HEK293T (cell line): ENCODE measurements at regions not wholly inside any gene's neighbourhood (a gene's known extent, or its start where the extent isn't known, plus 50 kb on each side); places are given as distances from the start of the nearest gene placed in this dataset.

ENCODE experiments used
- CTCF ChIA-PET: fragments of 350-600 bp; formaldehyde crosslinking; extraction: SDS; loops from one replicate; lab custom pipeline; 2021; ENCODE audit warnings: antibody characterized with exemption, inconsistent platforms; lab: Yijun Ruan, JAX
- POLR2A ChIA-PET: fragments of 350-600 bp; formaldehyde crosslinking; extraction: SDS; loops from one replicate; lab custom pipeline; 2020; ENCODE audit warnings: antibody characterized with exemption, inconsistent platforms; lab: Yijun Ruan, JAX
- DNase-seq: peaks from one replicate; pipeline ENCODE4 v3.0.0; 2012; ENCODE audit warnings: mixed read lengths; ENCODE audit errors: extremely low spot score
- ARNT ChIP-seq: fragments of 450-650 bp; IDR thresholded peaks from 2 replicates; pipeline ENCODE4 v1.6.1; 2017; ENCODE audit warnings: mild to moderate bottlenecking
- BHLHE40 ChIP-seq: fragments of 450-650 bp; IDR thresholded peaks from 2 replicates; pipeline ENCODE4 v1.6.1; 2016; ENCODE audit warnings: mild to moderate bottlenecking, moderate library complexity, borderline replicate concordance
- CTBP1 ChIP-seq: fragments of 450-650 bp; IDR thresholded peaks from 2 replicates; pipeline ENCODE4 v1.6.1; 2016; ENCODE audit warnings: borderline replicate concordance
- ELF4 ChIP-seq: fragments of 450-650 bp; IDR thresholded peaks from 2 replicates; pipeline ENCODE4 v1.6.1; 2017; ENCODE audit warnings: antibody characterized with exemption
- FOXA1 ChIP-seq: fragments of 450-650 bp; IDR thresholded peaks from 2 replicates; pipeline ENCODE4 v1.6.1; 2016; ENCODE audit warnings: mild to moderate bottlenecking
- FOXK2 ChIP-seq: fragments of 450-650 bp; IDR thresholded peaks from 2 replicates; pipeline ENCODE4 v1.6.1; 2016; ENCODE audit warnings: mild to moderate bottlenecking
- FOXM1 ChIP-seq: fragments of 450-650 bp; IDR thresholded peaks from 2 replicates; pipeline ENCODE4 v1.6.1; 2017; ENCODE audit warnings: mild to moderate bottlenecking, borderline replicate concordance
- HDGF ChIP-seq: fragments of 450-650 bp; IDR thresholded peaks from 2 replicates; pipeline ENCODE4 v1.6.1; 2017; ENCODE audit warnings: antibody characterized with exemption, borderline replicate concordance
- L3MBTL2 ChIP-seq: fragments of 450-650 bp; conservative IDR thresholded peaks from 2 replicates; pipeline ENCODE4 v1.6.1; 2016; ENCODE audit warnings: mild to moderate bottlenecking
- LEF1 ChIP-seq: fragments of 450-650 bp; IDR thresholded peaks from 2 replicates; pipeline ENCODE4 v1.6.1; 2017; ENCODE audit warnings: mild to moderate bottlenecking, borderline replicate concordance
- NFRKB ChIP-seq: fragments of 450-650 bp; IDR thresholded peaks from 2 replicates; pipeline ENCODE4 v1.6.1; 2016; ENCODE audit warnings: mild to moderate bottlenecking, moderate library complexity
- PKNOX1 ChIP-seq: fragments of 450-650 bp; IDR thresholded peaks from 2 replicates; pipeline ENCODE4 v1.6.1; 2016
- SP1 ChIP-seq: fragments of 450-650 bp; IDR thresholded peaks from 2 replicates; pipeline ENCODE4 v1.6.1; 2017
- SUZ12 ChIP-seq: fragments of 450-650 bp; IDR thresholded peaks from 2 replicates; pipeline ENCODE4 v1.6.1; 2016; ENCODE audit warnings: mild to moderate bottlenecking
- TARDBP ChIP-seq: fragments of 450-650 bp; IDR thresholded peaks from 2 replicates; pipeline ENCODE4 v1.6.1; 2016
- ZNF384 ChIP-seq: fragments of 450-650 bp; IDR thresholded peaks from 2 replicates; pipeline ENCODE4 v1.6.1; 2016

- CTCF ChIA-PET: no interaction called here
- DNase-seq: no peak
- TF ChIP-seq TARDBP (no peak), FOXM1 (no peak), BHLHE40 (no peak), PKNOX1 (no peak), HDGF (no peak)
- POLR2A ChIA-PET: no interaction called here
Observed at GRCh38 chr2:181152226-181152625, 171.8 kb downstream of the UBE2E3 start.

GRCh38 chr2:181152701-181153100, 172.3 kb downstream of the UBE2E3 start:
- CTCF ChIA-PET: no interaction called here
- POLR2A ChIA-PET: no interaction called here

GRCh38 chr2:181153886-181154285, 173.5 kb downstream of the UBE2E3 start:
- CTCF ChIA-PET: no interaction called here
- no peak for DNase-seq
- POLR2A ChIA-PET: no interaction called here
- TF ChIP-seq L3MBTL2: no peak
- TF ChIP-seq LEF1: no peak
- no peak for TF ChIP-seq ELF4
- TF ChIP-seq SP1: no peak
- TF ChIP-seq SUZ12: no peak
- no peak for TF ChIP-seq TARDBP
- TF ChIP-seq CTBP1: no peak
- TF ChIP-seq ZNF384: no peak
- no peak for TF ChIP-seq FOXA1
- no peak for TF ChIP-seq HDGF
- no peak for TF ChIP-seq FOXM1
- no peak for TF ChIP-seq FOXK2
- TF ChIP-seq PKNOX1: no peak
- TF ChIP-seq ARNT: no peak
- no peak for TF ChIP-seq NFRKB
- no peak for TF ChIP-seq BHLHE40

More at GRCh38 chr2:181152701-181153100, 172.3 kb downstream of the UBE2E3 start:
- TF ChIP-seq SP1: no peak
- no peak for DNase-seq

- POLR2A ChIA-PET: no interaction called here
- CTCF ChIA-PET: no interaction called here
Observed at GRCh38 chr2:181157326-181157725, 176.9 kb downstream of the UBE2E3 start.

GRCh38 chr2:181158427-181158826, 178.0 kb downstream of the UBE2E3 start:
- CTCF ChIA-PET: no interaction called here

More at GRCh38 chr2:181157326-181157725, 176.9 kb downstream of the UBE2E3 start:
- TF ChIP-seq FOXA1: no peak
- TF ChIP-seq PKNOX1: no peak
- no peak for TF ChIP-seq FOXM1
- no peak for TF ChIP-seq LEF1
- no peak for TF ChIP-seq L3MBTL2
- TF ChIP-seq TARDBP: no peak
- no peak for DNase-seq

GRCh38 chr2:181161615-181162014, 181.2 kb downstream of the UBE2E3 start:
- ChIA-PET POLR2A (no interaction called here), CTCF (no interaction called here)
- TF ChIP-seq SP1: no peak
- no peak for TF ChIP-seq FOXM1
- TF ChIP-seq ZNF384: no peak
- no peak for TF ChIP-seq FOXA1
- TF ChIP-seq LEF1: no peak
- TF ChIP-seq TARDBP: no peak
- no peak for TF ChIP-seq L3MBTL2
- no peak for TF ChIP-seq NFRKB
- TF ChIP-seq SUZ12: no peak
- no peak for TF ChIP-seq CTBP1
- TF ChIP-seq HDGF: no peak
- no peak for TF ChIP-seq ELF4
- no peak for TF ChIP-seq PKNOX1
- no peak for TF ChIP-seq BHLHE40
- no peak for TF ChIP-seq FOXK2
- no peak for DNase-seq

More at GRCh38 chr2:181158427-181158826, 178.0 kb downstream of the UBE2E3 start:
- DNase-seq: no peak
- POLR2A ChIA-PET: no interaction called here
- TF ChIP-seq ARNT (no peak), LEF1 (no peak), BHLHE40 (no peak), FOXK2 (no peak), SUZ12 (no peak), ZNF384 (no peak), ELF4 (no peak), FOXM1 (no peak), NFRKB (no peak), TARDBP (no peak), SP1 (no peak), FOXA1 (no peak), HDGF (no peak), CTBP1 (no peak), PKNOX1 (no peak), L3MBTL2 (no peak)
